ENCODE measurements at regions not wholly inside any gene's neighbourhood (a gene's known extent, or its start where the extent isn't known, plus 50 kb on each side); places are given as distances from the start of the nearest gene placed in this dataset.

GRCh38 chr2:100716581-100716980, 103.4 kb upstream of the NPAS2 start:
- H3K4me3 ChIP-seq (ENCODE audit: low read depth, low read length, poor library complexity, severe bottlenecking): no peak overlapping the region
- no peaks in the 10 kb centered on the region for H4K20me1 ChIP-seq (ENCODE audit: insufficient read depth, low read length)
- no peak overlapping the region for H3K27ac ChIP-seq (ENCODE audit: low read depth, low read length, poor library complexity, severe bottlenecking)
- H3K9ac ChIP-seq (ENCODE audit: low read length): no peak overlapping the region
- H3K9me3 ChIP-seq (ENCODE audit: low read length): no peaks in the 10 kb centered on the region
- TF ChIP-seq CTCF (IDR thresholded peaks at IDR 0.05; ENCODE audit: low read length): no peak
- no peak for TF ChIP-seq EZH2 (IDR thresholded peaks at IDR 0.05; ENCODE audit: borderline replicate concordance, low read length)
- no peak overlapping the region for H3K4me2 ChIP-seq (ENCODE audit: low read length)
- H3K9me2 ChIP-seq (ENCODE audit: low read depth, low read length): no peaks in the 10 kb centered on the region
- no peaks in the 10 kb centered on the region for H3F3A ChIP-seq (ENCODE audit: insufficient read depth, low read length)
- H2AFZ ChIP-seq (ENCODE audit: low read length): no peak overlapping the region
- H3K4me1 ChIP-seq (ENCODE audit: insufficient read depth, low read length, severe bottlenecking): no peaks in the 10 kb centered on the region
- H3K27me3 ChIP-seq (ENCODE audit: insufficient read depth, low read length): peaks cover 3% of the 10 kb centered on the region; the same call in 1 of the 2 replicates
- H3K36me3 ChIP-seq (ENCODE audit: insufficient read depth, low read length): no peaks in the 10 kb centered on the region
- no peaks in the 10 kb centered on the region for H3K79me2 ChIP-seq (ENCODE audit: insufficient read depth, low read length)

- no peaks in the 10 kb centered on the region for H3K4me1 ChIP-seq (ENCODE audit: insufficient read depth, low read length, severe bottlenecking)
- no peaks in the 10 kb centered on the region for H3K36me3 ChIP-seq (ENCODE audit: insufficient read depth, low read length)
- no peaks in the 10 kb centered on the region for H3K9me2 ChIP-seq (ENCODE audit: low read depth, low read length)
- no peaks in the 10 kb centered on the region for H3K79me2 ChIP-seq (ENCODE audit: insufficient read depth, low read length)
- peaks cover 10% of the 10 kb centered on the region; the same call in 1 of the 2 replicates for H3K27me3 ChIP-seq (ENCODE audit: insufficient read depth, low read length)
- H3K27ac ChIP-seq (ENCODE audit: low read depth, low read length, poor library complexity, severe bottlenecking): no peak overlapping the region
- H3K9ac ChIP-seq (ENCODE audit: low read length): no peak overlapping the region
- H3F3A ChIP-seq (ENCODE audit: insufficient read depth, low read length): no peaks in the 10 kb centered on the region
- no peaks in the 10 kb centered on the region for H3K9me3 ChIP-seq (ENCODE audit: low read length)
- H3K4me3 ChIP-seq (ENCODE audit: low read depth, low read length, poor library complexity, severe bottlenecking): no peak overlapping the region
- no peak overlapping the region for H2AFZ ChIP-seq (ENCODE audit: low read length)
- no peak for TF ChIP-seq EZH2 (IDR thresholded peaks at IDR 0.05; ENCODE audit: borderline replicate concordance, low read length)
- TF ChIP-seq CTCF (IDR thresholded peaks at IDR 0.05; ENCODE audit: low read length): no peak
- H4K20me1 ChIP-seq (ENCODE audit: insufficient read depth, low read length): no peaks in the 10 kb centered on the region
- H3K4me2 ChIP-seq (ENCODE audit: low read length): no peak overlapping the region
Measured at GRCh38 chr2:100718065-100718629, 101.8 kb upstream of the NPAS2 start.

DNA sequence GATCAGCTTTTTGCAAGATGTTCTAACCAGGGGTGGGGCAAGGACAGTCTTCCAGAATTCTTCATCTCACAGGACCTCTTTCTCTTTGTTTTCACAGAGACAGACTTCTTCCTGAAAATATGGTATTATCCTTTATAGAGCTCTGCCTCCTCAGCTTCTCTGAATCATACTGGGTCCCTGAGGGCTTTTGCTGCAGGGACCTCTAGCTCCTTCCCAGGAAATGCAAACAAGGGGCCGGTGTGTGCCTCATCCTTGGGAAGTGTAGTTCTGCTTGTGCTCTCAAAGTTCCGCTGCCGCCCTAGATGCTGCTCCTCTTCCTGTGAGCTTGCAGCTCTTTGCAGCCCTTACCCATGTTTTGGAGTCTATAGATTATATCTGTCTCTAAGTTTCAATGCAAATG, 99.5 kb upstream of the NPAS2 start:
- H3K27ac ChIP-seq (ENCODE audit: low read depth, low read length, poor library complexity, severe bottlenecking): no peak overlapping the region
- no peak overlapping the region for H3K4me3 ChIP-seq (ENCODE audit: low read depth, low read length, poor library complexity, severe bottlenecking)
- no peaks in the 10 kb centered on the region for H3F3A ChIP-seq (ENCODE audit: insufficient read depth, low read length)
- H3K9ac ChIP-seq (ENCODE audit: low read length): no peak overlapping the region
- peaks cover 13% of the 10 kb centered on the region for H3K27me3 ChIP-seq (ENCODE audit: insufficient read depth, low read length)
- TF ChIP-seq EZH2 (IDR thresholded peaks at IDR 0.05; ENCODE audit: borderline replicate concordance, low read length) (no peak), CTCF (IDR thresholded peaks at IDR 0.05; ENCODE audit: low read length) (no peak)
- no peaks in the 10 kb centered on the region for H3K9me3 ChIP-seq (ENCODE audit: low read length)
- H3K4me1 ChIP-seq (ENCODE audit: insufficient read depth, low read length, severe bottlenecking): no peaks in the 10 kb centered on the region
- no peaks in the 10 kb centered on the region for H3K36me3 ChIP-seq (ENCODE audit: insufficient read depth, low read length)
- no peak overlapping the region for H3K4me2 ChIP-seq (ENCODE audit: low read length)
- no peaks in the 10 kb centered on the region for H4K20me1 ChIP-seq (ENCODE audit: insufficient read depth, low read length)
- H3K9me2 ChIP-seq (ENCODE audit: low read depth, low read length): no peaks in the 10 kb centered on the region
- no peaks in the 10 kb centered on the region for H3K79me2 ChIP-seq (ENCODE audit: insufficient read depth, low read length)
- no peak overlapping the region for H2AFZ ChIP-seq (ENCODE audit: low read length)

Data from OCI-LY1 (cell line).